ENCODE measurements at regions not wholly inside any gene's neighbourhood (a gene's known extent, or its start where the extent isn't known, plus 50 kb on each side); places are given as distances from the start of the nearest gene placed in this dataset.

- no peak for TF ChIP-seq POLR2A (IDR thresholded peaks at IDR 0.05)
- TF ChIP-seq CTCF (IDR thresholded peaks at IDR 0.05), result no peak
These were observed 54.4 kb upstream of the TMEM273 start for GRCh38 chr10:49242604-49243003.

Measured in Peyer's patch (tissue), 4 donors.